SH-SY5Y (cell line): ENCODE measurements at regions not wholly inside any gene's neighbourhood (a gene's known extent, or its start where the extent isn't known, plus 50 kb on each side); places are given as distances from the start of the nearest gene placed in this dataset.

ENCODE experiments used
- GATA2 ChIP-seq: IDR thresholded peaks from 2 replicates; pipeline ENCODE4 v1.6.1; 2011; ENCODE audit warnings: mild to moderate bottlenecking, low read depth, low read length
- GATA3 ChIP-seq: IDR thresholded peaks from 2 replicates; pipeline ENCODE4 v1.6.1; 2011; ENCODE audit warnings: low read depth, mild to moderate bottlenecking, low read length, moderate library complexity

DNA sequence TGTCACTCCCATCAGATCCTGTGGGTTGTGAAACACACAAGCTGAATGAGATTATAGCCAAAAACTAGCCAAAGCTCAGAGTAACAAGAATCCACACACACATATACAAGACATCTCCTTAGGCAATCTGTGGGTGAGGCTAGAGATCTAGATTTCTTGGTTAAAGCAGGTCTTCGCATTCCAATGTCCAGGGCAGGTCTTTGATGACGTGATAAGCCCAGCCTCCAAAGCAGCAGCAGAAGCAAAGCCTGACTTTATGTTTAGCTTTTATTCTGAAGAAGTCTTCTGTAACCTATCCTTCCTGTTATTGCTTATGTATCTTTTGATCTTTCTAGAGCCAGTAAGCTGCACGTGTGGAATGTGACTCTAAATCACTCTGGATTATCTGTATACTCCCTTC lies 199.1 kb upstream of the SLC30A5 start:
- TF ChIP-seq GATA2 (no peak), GATA3 (no peak)
